ENCODE measurements at regions not wholly inside any gene's neighbourhood (a gene's known extent, or its start where the extent isn't known, plus 50 kb on each side); places are given as distances from the start of the nearest gene placed in this dataset.

DNA sequence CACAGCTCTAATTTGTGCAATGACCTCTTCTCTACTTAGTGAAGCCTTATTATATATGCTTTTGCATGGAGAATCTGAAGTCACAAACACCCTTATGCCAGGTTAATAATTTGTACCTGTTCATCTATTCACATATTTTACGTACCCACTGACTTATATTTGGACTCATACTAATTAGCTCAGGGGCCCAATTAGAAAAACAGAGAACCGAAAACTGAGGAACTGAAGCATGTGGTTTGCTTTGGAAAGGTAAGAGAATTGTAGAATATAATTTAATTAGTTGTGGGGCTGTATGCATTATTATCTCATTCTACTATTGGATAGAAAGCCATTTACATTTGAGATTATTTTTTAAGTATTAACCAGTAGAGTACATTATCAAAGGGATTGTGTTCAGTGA is 805.9 kb upstream of the CITED2 start:
- Histone ChIP-seq H3K4me3 (ENCODE audit: low read length) (no peak overlapping the region), H3K27me3 (ENCODE audit: control insufficient read depth, insufficient read depth, low read length) (no peaks in the 10 kb centered on the region), H3K36me3 (ENCODE audit: control insufficient read depth, insufficient read depth, low read length) (no peaks in the 10 kb centered on the region), H3K4me1 (ENCODE audit: control insufficient read depth, insufficient read depth, low read length) (no peaks in the 10 kb centered on the region), H3K27ac (ENCODE audit: low read depth, low read length) (no peak overlapping the region), H3K9ac (ENCODE audit: low read length) (no peak overlapping the region)

DNA sequence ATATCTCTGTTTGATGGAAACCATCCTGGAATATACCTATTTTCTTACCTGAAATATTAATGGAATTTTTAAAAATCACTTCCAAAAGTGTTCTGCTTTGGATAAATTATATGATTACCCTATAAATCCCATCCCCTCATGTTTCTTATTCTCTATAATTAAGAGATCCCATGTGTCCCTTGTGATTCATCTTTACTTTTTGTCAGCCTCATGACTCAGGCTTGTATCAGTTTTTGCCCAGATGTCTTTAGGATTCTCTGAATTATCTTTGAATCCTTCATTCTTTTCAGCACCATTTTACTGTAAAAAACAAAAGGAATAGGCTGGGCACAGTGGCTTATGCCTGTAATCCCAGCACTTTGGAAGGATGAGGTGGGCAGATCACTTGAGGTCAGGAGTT is 804.5 kb upstream of the CITED2 start:
- Histone ChIP-seq H3K27ac (ENCODE audit: low read depth, low read length) (no peak overlapping the region), H3K4me3 (ENCODE audit: low read length) (no peak overlapping the region)

DNA sequence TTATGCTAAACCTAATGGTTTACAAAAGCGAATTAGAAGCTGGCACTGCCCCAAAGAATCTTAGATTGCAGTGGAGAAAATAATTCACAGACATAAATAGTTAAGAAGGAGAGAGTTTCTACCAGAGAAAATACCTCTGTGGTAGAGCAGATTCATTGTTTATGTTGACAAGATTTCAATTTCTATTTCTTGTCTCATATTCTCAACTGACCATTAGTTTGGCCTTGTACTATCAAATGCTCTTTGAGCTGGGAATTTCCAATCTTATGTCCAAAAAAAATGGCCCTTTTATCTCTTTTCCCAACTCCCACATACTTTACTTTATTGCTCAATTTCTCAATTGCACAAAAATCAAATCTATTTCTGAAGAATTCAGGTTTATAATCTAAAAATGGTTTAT is 804.1 kb upstream of the CITED2 start:
- Histone ChIP-seq H3K27me3 (ENCODE audit: control insufficient read depth, insufficient read depth, low read length) (no peaks in the 10 kb centered on the region), H3K4me3 (ENCODE audit: low read length) (no peak overlapping the region), H3K4me1 (ENCODE audit: control insufficient read depth, insufficient read depth, low read length) (no peaks in the 10 kb centered on the region), H3K36me3 (ENCODE audit: control insufficient read depth, insufficient read depth, low read length) (no peaks in the 10 kb centered on the region), H3K27ac (ENCODE audit: low read depth, low read length) (no peak overlapping the region), H3K9ac (ENCODE audit: low read length) (no peak overlapping the region)

More for the DNA sequence above, 804.5 kb upstream of the CITED2 start:
- no peaks in the 10 kb centered on the region for H3K4me1 ChIP-seq (ENCODE audit: control insufficient read depth, insufficient read depth, low read length)
- H3K9ac ChIP-seq (ENCODE audit: low read length): no peak overlapping the region
- no peaks in the 10 kb centered on the region for H3K36me3 ChIP-seq (ENCODE audit: control insufficient read depth, insufficient read depth, low read length)
- H3K27me3 ChIP-seq (ENCODE audit: control insufficient read depth, insufficient read depth, low read length): no peaks in the 10 kb centered on the region

DNA sequence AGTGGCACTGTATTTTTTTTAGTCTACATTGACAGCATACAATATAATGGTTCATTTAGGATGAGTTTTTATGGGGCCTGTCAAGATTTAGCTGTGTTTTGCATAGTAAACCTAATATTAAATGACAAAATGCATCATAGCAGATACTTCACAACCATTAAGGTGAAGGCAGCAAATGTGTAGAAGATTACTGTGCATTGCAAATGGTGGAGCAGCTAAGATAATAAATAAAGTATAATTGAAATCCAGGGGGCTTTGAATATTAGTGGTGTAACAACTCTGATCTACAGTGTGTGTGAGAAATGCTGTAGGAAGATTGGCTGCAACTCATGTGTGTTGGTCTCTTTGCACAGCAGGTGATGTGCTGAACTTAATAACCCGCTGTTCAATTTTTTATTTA is 801.9 kb upstream of the CITED2 start:
- Histone ChIP-seq H3K9ac (ENCODE audit: low read length) (no peak overlapping the region), H3K27me3 (ENCODE audit: control insufficient read depth, insufficient read depth, low read length) (no peaks in the 10 kb centered on the region), H3K27ac (ENCODE audit: low read depth, low read length) (no peak overlapping the region), H3K4me3 (ENCODE audit: low read length) (no peak overlapping the region), H3K36me3 (ENCODE audit: control insufficient read depth, insufficient read depth, low read length) (no peaks in the 10 kb centered on the region), H3K4me1 (ENCODE audit: control insufficient read depth, insufficient read depth, low read length) (no peaks in the 10 kb centered on the region)

DNA sequence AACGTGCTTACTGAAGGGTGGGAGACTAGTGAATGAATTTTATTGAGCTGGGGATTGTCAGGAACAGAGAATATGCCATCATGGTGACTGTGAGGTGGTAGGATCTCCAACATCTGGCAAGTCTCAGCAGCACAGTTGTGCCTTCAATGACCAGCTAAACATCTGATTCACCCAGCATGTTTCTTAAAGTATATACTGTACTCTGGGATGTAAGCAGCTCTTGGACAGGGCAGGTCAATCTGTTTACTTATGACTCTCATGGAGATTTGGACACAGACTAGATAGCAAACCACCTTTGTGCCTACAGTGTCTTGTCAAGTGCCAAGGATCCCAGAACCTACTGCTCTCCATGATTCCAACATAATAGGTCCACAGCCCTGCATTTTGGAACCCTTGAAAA is 801.0 kb upstream of the CITED2 start:
- Histone ChIP-seq H3K4me1 (ENCODE audit: control insufficient read depth, insufficient read depth, low read length) (no peaks in the 10 kb centered on the region), H3K27ac (ENCODE audit: low read depth, low read length) (no peak overlapping the region), H3K27me3 (ENCODE audit: control insufficient read depth, insufficient read depth, low read length) (no peaks in the 10 kb centered on the region), H3K4me3 (ENCODE audit: low read length) (no peak overlapping the region), H3K9ac (ENCODE audit: low read length) (no peak overlapping the region), H3K36me3 (ENCODE audit: control insufficient read depth, insufficient read depth, low read length) (no peaks in the 10 kb centered on the region)

DNA sequence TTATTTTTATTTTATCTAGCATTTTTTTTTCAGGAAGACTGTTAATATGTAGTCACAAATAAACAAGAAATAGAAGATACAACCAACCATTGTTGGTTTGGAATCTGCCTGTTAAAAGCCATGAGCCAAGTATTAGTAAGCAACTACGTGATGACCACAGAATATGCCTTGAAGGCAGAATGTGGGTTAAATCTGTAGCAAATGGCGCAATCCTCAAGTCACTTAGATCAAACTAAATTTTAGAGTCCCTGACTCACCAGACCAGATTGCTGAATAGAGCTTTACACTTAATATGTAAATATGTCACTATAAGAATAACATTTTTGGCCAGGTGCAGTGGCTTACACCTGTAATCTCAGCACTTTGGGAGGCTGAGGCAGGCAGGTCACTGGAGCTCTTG is 800.1 kb upstream of the CITED2 start:
- Histone ChIP-seq H3K9ac (ENCODE audit: low read length) (no peak overlapping the region), H3K4me1 (ENCODE audit: control insufficient read depth, insufficient read depth, low read length) (no peaks in the 10 kb centered on the region), H3K36me3 (ENCODE audit: control insufficient read depth, insufficient read depth, low read length) (no peaks in the 10 kb centered on the region), H3K27me3 (ENCODE audit: control insufficient read depth, insufficient read depth, low read length) (no peaks in the 10 kb centered on the region), H3K27ac (ENCODE audit: low read depth, low read length) (no peak overlapping the region), H3K4me3 (ENCODE audit: low read length) (no peak overlapping the region)

DNA sequence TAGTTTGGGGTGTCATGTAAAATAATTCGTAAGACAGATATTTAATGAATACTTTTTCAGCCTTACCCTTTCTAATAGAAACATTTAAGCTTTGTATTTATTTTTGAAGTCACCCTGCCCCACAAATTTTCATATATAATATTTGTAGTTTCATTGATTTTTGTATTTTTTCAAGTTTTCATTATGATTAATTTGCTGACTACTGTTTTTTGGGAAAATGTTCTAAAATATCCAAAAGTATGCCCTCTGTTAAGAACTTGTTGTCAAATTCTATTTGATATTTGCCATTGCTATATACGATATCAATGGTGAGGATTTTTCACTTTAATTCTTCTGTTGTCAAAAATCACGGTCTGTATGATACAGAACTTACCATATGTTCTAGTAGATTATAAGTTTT is 793.9 kb upstream of the CITED2 start:
- Histone ChIP-seq H3K4me1 (ENCODE audit: control insufficient read depth, insufficient read depth, low read length) (no peaks in the 10 kb centered on the region), H3K4me3 (ENCODE audit: low read length) (no peak overlapping the region), H3K27ac (ENCODE audit: low read depth, low read length) (no peak overlapping the region), H3K27me3 (ENCODE audit: control insufficient read depth, insufficient read depth, low read length) (no peaks in the 10 kb centered on the region), H3K9ac (ENCODE audit: low read length) (no peak overlapping the region), H3K36me3 (ENCODE audit: control insufficient read depth, insufficient read depth, low read length) (no peaks in the 10 kb centered on the region)

DNA sequence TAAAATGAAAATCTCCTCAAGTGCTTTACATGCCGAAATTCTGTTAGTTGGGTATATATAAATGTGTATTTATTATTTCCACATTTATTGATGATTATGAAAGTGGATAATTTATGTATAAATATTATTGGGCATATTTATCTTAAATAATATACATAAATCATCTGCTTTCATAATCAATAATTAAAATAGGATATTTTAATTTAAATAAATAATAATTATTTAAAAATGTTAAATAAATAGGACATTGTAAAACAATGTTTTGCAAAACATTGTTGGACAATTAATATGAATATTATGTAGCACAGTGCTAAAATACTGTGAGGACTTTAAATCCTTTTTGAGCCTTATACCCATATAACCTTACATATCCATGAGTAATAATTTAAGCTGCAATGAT is 786.5 kb upstream of the CITED2 start:
- Histone ChIP-seq H3K4me3 (ENCODE audit: low read length) (no peak overlapping the region), H3K4me1 (ENCODE audit: control insufficient read depth, insufficient read depth, low read length) (no peaks in the 10 kb centered on the region), H3K27ac (ENCODE audit: low read depth, low read length) (no peak overlapping the region), H3K36me3 (ENCODE audit: control insufficient read depth, insufficient read depth, low read length) (no peaks in the 10 kb centered on the region), H3K9ac (ENCODE audit: low read length) (no peak overlapping the region), H3K27me3 (ENCODE audit: control insufficient read depth, insufficient read depth, low read length) (no peaks in the 10 kb centered on the region)

DNA sequence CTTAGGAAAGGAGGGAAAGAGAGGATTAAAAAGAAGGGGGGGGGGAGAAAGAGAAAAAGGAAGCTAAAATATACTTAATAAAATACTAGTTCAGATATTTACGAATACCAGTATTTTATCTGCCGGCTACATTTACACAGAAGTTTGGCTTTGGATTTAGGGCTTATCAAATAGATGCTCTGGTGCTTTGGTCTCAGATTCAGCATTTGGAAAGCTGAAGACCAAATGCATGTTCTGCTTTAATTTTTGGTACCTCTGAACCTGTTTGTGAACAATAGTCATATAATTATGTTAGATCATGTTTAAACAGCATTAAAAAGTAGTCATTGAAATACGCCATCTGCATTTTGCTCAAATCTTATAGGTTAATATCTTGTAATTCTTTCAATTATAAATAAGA is 786.0 kb upstream of the CITED2 start:
- H3K36me3 ChIP-seq (ENCODE audit: control insufficient read depth, insufficient read depth, low read length): no peaks in the 10 kb centered on the region
- no peaks in the 10 kb centered on the region for H3K4me1 ChIP-seq (ENCODE audit: control insufficient read depth, insufficient read depth, low read length)
- H3K4me3 ChIP-seq (ENCODE audit: low read length): no peak overlapping the region
- no peak overlapping the region for H3K9ac ChIP-seq (ENCODE audit: low read length)
- H3K27me3 ChIP-seq (ENCODE audit: control insufficient read depth, insufficient read depth, low read length): no peaks in the 10 kb centered on the region
- H3K27ac ChIP-seq (ENCODE audit: low read depth, low read length): no peak overlapping the region

DNA sequence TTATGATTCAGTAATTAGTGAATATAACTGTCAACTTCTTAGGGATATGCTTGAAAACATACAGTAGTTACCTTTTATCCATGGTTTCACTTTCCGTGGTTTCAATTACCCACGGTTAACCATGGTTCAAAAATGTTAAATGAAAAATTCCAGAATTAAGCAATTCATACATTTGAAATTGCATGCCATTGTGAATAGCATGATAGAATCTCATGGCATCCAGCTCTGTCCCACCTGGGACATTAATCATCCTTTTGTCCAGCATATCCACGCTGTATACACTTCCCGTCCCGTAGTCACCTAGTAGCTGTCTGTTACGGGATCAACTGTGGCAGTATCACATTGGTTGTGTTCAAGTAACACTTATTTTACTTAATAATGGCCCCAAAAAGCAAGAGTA is 781.7 kb upstream of the CITED2 start:
- Histone ChIP-seq H3K36me3 (ENCODE audit: control insufficient read depth, insufficient read depth, low read length) (no peaks in the 10 kb centered on the region), H3K27me3 (ENCODE audit: control insufficient read depth, insufficient read depth, low read length) (no peaks in the 10 kb centered on the region), H3K4me1 (ENCODE audit: control insufficient read depth, insufficient read depth, low read length) (no peaks in the 10 kb centered on the region), H3K4me3 (ENCODE audit: low read length) (no peak overlapping the region), H3K27ac (ENCODE audit: low read depth, low read length) (no peak overlapping the region), H3K9ac (ENCODE audit: low read length) (no peak overlapping the region)

DNA sequence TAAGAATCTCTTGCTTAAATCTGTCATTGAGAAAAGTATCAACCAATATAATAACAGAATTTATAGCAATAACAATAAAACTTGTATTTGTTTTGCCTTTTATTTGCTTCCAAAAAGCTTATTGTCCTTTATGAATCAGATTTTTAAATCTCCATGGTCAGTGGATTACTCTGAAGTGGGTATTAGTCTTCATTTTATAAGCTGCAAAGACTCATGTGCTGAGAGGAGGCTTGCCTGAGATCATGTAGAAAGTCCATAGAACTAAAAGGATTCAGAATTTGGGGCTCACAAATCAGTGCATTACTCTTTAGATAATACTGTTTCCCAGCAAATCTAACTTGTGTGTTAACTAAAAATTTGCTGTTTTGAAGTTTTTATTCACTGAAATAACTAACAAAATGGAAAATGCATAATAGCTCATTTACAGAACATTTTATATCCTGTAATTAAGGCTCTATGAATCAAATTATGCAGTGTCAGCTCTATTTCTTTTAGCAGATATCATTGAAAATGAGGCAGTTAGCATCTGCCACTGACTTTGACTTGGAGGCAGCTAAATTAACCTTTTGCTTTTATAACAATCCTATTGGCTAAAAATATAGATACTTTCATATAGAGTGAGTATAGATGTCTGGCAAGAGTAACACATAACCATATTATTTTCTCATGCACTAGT is 781.1 kb upstream of the CITED2 start:
- H3K4me3 ChIP-seq (ENCODE audit: low read length): no peak overlapping the region
- no peaks in the 10 kb centered on the region for H3K27me3 ChIP-seq (ENCODE audit: control insufficient read depth, insufficient read depth, low read length)
- no peak overlapping the region for H3K9ac ChIP-seq (ENCODE audit: low read length)
- no peak overlapping the region for H3K27ac ChIP-seq (ENCODE audit: low read depth, low read length)
- H3K36me3 ChIP-seq (ENCODE audit: control insufficient read depth, insufficient read depth, low read length): no peaks in the 10 kb centered on the region
- H3K4me1 ChIP-seq (ENCODE audit: control insufficient read depth, insufficient read depth, low read length): no peaks in the 10 kb centered on the region

DNA sequence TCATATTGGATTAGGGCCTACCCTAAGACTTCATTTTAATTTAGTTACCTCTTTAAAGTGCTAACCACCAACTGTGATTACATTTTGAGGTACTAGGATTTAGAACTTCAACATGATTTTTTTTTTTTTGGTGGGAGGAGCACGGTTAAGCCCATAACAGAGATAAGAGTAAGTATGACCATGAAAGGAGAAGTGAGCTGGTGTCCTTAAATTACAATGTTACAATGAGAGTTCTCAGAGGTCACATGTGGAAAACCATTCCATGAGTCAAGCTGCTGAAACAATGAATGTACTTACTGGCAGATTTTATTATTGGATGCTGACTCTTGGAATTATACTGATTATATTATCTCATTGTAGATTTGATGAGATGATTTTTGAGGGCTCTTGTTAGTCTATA is 779.3 kb upstream of the CITED2 start:
- Histone ChIP-seq H3K27me3 (ENCODE audit: control insufficient read depth, insufficient read depth, low read length) (no peaks in the 10 kb centered on the region), H3K4me1 (ENCODE audit: control insufficient read depth, insufficient read depth, low read length) (no peaks in the 10 kb centered on the region), H3K36me3 (ENCODE audit: control insufficient read depth, insufficient read depth, low read length) (no peaks in the 10 kb centered on the region), H3K9ac (ENCODE audit: low read length) (no peak overlapping the region), H3K4me3 (ENCODE audit: low read length) (no peak overlapping the region), H3K27ac (ENCODE audit: low read depth, low read length) (no peak overlapping the region)

Data from rectal smooth muscle tissue (tissue), 1 donor.